HG03457 (cell line): ENCODE measurements at regions not wholly inside any gene's neighbourhood (a gene's known extent, or its start where the extent isn't known, plus 50 kb on each side); places are given as distances from the start of the nearest gene placed in this dataset.
"Not testable (repeated sequence)": the region's sequence is repeated elsewhere in the genome, so short reads cannot be mapped to it uniquely, and the experiment has no call there.

ENCODE experiments used
- ATAC-seq: cut with Tn5 transposase; IDR thresholded peaks from one replicate; pipeline ENCODE4 v1.9.1; 2021; ENCODE audit warnings: moderate number of reproducible peaks; ENCODE audit not compliant: unreplicated experiment

DNA sequence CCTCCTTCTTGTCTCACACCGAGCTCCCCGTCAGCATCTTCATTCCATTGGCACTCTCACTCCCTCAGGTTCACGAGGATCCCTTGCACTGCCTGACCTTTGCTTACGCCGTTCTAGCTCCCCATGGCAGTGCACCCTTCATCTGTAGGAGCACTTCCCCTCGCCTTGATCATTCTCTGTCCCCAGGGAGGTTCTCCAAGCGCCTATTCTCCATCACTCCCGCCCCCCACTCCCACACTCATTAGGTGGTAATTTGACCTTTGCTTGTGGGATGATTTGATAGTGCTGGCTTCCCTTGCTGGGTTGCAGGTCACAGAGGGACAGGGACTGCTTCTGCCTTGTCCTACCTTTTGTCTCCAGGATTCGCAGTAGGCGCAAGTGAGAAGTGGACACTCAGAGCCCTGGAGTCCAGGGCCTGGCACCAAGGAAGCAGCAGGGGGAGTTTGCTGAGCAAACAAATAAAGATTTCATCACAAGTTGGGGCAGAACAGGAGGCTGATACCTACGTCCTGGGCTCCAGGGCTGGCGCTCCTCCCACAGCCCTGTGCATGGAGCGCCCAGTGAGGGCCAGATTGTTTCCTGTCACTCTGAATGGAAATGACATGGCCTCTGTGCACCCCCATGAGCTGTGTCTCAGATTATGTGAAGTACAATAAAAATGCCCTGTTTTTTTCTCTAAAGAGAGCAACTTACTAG is 82.0 kb upstream of the RUNX3 start:
- no peak for ATAC-seq

GRCh38 chr1:25011275-25011674 is 81.2 kb upstream of the RUNX3 start:
- ATAC-seq, result no peak

DNA sequence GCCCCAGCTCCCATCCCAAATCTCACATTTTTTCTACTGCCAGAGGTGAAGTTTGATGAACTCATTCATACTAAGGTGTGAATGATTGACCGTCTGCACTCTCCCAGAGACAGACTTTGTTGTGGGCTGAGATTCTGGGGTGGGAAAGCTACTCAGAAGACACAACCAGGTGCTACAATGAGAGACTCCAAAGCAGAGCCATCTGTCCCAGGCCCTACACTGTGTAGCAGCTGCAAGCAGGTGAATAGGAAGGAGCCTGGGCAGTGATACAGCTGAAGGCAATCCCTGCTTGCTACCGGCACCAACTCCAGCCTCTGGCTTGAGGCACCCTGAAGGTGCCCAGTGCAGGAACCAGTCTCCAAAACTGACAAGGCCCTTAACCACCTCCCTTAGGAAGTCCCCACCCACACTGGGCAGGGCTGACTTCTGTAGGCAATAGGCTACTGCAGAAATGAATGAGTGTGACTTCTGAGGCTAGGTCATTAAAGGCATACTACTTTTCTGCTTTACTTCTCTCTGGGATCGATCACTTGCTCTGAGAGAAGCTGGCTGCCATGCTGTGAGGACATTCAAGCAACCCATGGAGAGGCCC is 79.7 kb upstream of the RUNX3 start:
- ATAC-seq, result no peak

DNA sequence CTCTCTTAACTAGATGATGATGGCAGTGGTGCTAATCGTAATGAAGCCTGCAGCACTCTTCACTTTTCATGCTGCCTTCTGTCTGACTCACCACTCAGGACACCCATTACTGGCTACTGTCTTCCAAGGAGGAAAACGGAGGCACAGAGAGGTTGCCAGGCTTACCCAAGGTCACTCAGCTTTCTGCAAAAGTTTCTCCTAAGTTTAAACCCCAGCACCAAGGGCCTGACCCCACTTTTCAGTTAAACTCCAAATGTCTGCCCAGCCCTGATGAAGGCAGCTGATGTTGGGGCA is 78.1 kb upstream of the RUNX3 start:
- ATAC-seq, result no peak

GRCh38 chr1:25007390-25008191 is 77.5 kb upstream of the RUNX3 start:
- ATAC-seq, result not testable (repeated sequence)

- ATAC-seq, result no peak
These were observed 76.7 kb upstream of the RUNX3 start for GRCh38 chr1:25006770-25007169.

GRCh38 chr1:25004355-25004754 is 74.3 kb upstream of the RUNX3 start:
- ATAC-seq, result no peak

GRCh38 chr1:25003457-25004190 is 73.5 kb upstream of the RUNX3 start:
- no peak for ATAC-seq

GRCh38 chr1:25003000-25003399 is 72.9 kb upstream of the RUNX3 start:
- ATAC-seq, result no peak

GRCh38 chr1:25001125-25001915 is 71.2 kb upstream of the RUNX3 start:
- no peak for ATAC-seq

DNA sequence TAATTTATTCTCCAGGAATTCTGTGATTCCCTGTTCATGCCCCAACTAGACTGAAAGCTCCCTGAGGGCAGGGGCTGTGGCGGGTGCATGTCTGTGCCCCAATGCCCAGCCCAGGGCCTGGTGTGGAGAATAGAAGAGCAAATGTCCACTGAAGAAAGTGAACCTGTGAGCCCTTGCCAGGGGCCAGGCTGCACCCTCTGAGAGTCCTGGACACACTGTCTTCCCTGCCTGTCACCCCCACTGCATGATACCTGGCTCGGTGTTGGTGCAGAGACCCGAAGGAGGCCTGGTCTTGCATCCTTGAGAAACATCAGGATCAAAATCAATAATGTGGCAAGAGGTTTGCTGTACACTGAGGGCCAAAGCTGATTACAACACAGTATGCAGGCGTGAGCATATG is 69.8 kb upstream of the RUNX3 start:
- ATAC-seq, result no peak

DNA sequence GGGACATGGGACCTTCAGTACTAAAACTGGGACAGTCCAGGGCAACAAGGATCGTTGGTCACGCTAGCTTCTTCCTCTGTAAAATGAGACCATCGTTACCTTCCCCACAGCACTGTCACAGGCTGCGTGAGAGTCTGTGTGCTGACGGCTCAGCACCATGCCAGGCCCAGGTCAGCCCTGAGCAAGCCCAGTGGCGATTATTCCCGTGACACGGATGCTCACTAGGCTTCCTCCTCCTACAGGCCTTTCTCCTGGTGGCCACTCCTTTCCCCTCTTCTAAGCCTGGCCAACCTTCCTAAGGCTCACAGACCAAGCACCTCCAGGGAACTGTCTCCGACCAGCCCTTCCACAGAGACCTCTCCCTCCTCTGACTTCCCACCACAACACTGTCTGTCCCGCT is 69.3 kb upstream of the RUNX3 start:
- ATAC-seq, result no peak

- no peak for ATAC-seq
These were observed 68.6 kb upstream of the RUNX3 start for GRCh38 chr1:24998563-24999245.

- ATAC-seq, result no peak
These were observed 67.2 kb upstream of the RUNX3 start for GRCh38 chr1:24996983-24997893.

DNA sequence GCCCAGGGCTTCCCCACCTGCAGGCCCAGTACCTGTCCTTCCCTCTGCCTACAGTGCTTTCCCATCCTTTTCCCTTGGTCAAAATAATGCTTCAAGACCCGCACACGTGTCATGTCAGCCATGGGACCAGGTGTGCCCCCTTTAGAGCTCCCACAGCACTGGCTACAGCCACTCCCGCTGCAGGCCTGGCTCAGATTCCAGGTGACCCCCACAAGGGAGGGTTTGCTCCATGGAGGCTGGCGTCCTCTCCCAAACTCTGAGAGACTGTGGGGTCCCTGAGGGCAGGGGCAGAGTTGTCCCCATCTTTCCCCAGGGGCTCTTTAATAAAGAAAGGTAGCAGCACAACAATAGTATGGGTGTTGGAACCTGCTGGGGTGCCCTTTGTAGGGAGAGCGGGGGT is 66.4 kb upstream of the RUNX3 start:
- no peak for ATAC-seq

DNA sequence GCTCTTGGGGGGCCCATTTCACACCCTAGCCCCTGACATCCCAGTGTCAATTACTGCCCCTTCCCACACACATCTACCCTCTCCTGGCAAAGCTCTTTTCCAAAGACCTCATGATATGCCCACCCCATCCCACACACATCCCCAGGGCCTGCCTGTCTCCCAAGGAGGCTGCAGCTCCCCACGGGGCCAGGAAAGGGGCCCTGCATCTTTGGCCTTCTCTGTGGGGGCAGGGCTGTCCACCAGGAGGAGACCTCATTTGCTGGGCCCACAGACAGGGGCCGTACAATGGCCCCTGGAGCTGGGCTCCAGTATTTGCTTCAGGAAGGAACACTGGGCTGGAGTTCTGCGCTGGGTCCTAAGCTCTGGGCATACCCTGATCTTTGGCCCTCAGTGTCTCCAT is 65.6 kb upstream of the RUNX3 start:
- no peak for ATAC-seq

DNA sequence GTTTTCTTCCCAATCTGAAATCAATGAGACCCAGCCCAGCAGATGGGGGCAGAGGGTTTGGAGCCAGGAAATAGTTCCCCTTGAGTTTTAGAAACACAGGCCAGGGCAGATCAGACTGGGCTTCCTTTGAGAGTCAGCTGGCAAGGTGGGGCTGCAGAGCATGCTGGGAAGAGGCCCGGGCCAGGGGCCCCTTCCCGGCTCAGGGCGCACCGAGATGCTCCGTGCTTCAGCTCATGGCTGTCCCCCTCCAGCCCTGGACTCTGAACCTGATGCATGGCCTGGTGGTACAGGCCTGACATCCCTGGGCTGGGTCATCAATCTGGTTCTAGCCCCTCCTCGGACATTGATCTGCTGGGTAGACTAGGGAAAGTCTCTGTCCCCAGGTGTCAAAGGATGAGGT is 65.1 kb upstream of the RUNX3 start:
- no peak for ATAC-seq

DNA sequence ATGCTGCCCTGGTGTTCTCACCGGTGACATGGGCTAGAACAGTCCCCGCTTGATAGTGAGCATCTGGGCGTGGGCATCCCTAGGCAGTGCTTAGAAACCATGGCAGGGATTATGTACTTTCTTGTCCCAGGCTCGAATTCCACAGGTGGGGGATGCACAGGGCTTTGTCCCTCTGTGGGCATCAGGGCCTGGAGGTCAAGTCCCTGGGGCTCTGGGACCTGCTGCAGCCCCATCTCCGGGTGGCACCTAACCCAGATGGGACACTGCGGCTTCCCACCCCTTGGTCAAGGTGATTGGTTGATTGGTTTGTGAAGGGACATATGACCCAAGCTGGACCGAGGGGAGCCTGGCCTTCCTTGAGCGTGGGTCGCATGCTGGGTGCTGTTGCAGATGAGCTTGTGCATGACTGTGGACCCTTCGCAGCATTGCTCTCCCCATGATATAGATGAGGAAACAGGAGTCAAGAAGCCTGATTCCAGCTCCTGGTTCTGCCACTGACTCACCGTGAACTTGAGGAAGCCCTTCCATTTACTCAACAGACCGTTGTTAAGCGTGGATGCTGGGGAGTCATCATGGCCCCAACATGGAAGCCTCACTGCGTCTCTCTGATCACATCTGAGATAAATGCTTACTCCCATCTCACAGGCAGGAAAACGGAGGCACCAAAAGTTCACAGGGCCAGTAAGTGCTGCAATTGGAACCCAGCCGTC is 64.0 kb upstream of the RUNX3 start:
- ATAC-seq, result no peak

DNA sequence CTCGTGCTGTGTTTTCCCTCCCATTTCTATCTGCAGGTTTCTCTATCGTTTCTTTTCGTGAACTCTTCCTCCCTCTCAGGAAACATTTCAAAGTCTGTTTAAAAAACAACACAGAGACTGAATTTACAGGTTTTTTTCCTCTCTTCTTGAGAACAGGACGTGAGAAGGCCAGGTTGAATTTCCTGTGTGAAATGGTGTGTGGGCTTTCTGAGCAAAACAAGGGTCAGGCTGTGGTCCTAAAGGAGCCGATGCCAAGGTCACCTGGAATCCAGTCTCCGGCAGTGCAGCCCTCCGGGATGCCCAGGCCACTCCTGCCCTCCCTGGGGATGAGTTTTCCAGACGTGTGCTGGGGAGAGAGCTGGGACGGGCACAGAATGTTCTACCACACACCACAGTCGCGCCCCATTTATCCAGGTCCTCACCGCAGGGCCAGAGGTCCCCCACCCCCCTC is 62.7 kb upstream of the RUNX3 start:
- ATAC-seq, result no peak
